ENCODE measurements at regions not wholly inside any gene's neighbourhood (a gene's known extent, or its start where the extent isn't known, plus 50 kb on each side); places are given as distances from the start of the nearest gene placed in this dataset.

DNA sequence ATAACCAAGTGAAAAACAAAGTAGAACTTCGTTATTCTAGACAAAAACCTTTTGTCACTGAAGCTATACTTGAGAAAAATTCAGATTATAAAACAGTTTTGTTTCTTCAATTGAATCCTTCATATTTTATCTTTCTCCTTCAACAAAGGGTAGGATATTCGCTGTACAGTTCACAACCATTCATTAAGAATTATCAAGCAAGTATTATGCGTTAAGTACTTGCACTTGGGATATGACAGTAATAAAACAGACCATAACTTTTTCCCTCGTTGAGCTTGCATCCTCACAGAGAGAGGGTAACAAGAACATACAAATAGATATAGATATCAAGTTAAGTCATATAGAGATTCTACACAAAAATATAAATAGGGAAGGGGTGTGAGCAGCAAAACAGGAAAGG lies 61.2 kb upstream of the MEOX2 start:
- Histone ChIP-seq H4K20me1 (ENCODE audit: insufficient read depth, low read length, poor library complexity, severe bottlenecking) (no peaks in the 10 kb centered on the region), H2AFZ (ENCODE audit: low read length) (no peak overlapping the region), H3K4me3 (ENCODE audit: low read length, poor library complexity, severe bottlenecking) (no peak overlapping the region), H3K36me3 (ENCODE audit: insufficient read depth, low read length) (no peaks in the 10 kb centered on the region), H3K4me1 (ENCODE audit: insufficient read depth, low read length, poor library complexity, severe bottlenecking) (no peaks in the 10 kb centered on the region), H3K9me3 (ENCODE audit: insufficient read depth, low read depth, low read length) (no peaks in the 10 kb centered on the region), H3K4me2 (ENCODE audit: low read depth, low read length, poor library complexity, severe bottlenecking) (no peak overlapping the region), H3K9me2 (replicated peaks; ENCODE audit: low read depth, low read length) (no peaks in the 10 kb centered on the region), H3K9ac (ENCODE audit: low read depth, low read length, poor library complexity, severe bottlenecking) (no peak overlapping the region), H3K27me3 (ENCODE audit: insufficient read depth, low read length, poor library complexity, severe bottlenecking) (no peaks in the 10 kb centered on the region), H3K79me2 (ENCODE audit: insufficient read depth, low read length) (no peaks in the 10 kb centered on the region), H3F3A (ENCODE audit: low read depth) (no peaks in the 10 kb centered on the region)
- TF ChIP-seq, protein P1, sequence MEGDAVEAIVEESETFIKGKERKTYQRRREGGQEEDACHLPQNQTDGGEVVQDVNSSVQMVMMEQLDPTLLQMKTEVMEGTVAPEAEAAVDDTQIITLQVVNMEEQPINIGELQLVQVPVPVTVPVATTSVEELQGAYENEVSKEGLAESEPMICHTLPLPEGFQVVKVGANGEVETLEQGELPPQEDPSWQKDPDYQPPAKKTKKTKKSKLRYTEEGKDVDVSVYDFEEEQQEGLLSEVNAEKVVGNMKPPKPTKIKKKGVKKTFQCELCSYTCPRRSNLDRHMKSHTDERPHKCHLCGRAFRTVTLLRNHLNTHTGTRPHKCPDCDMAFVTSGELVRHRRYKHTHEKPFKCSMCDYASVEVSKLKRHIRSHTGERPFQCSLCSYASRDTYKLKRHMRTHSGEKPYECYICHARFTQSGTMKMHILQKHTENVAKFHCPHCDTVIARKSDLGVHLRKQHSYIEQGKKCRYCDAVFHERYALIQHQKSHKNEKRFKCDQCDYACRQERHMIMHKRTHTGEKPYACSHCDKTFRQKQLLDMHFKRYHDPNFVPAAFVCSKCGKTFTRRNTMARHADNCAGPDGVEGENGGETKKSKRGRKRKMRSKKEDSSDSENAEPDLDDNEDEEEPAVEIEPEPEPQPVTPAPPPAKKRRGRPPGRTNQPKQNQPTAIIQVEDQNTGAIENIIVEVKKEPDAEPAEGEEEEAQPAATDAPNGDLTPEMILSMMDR (conservative IDR thresholded peaks at IDR 0.05; ENCODE audit: low read length): no peak
- TF ChIP-seq EZH2phosphoT487 (IDR thresholded peaks at IDR 0.05; ENCODE audit: borderline replicate concordance): no peak

- Histone ChIP-seq H3K9me2 (replicated peaks; ENCODE audit: low read depth, low read length) (no peaks in the 10 kb centered on the region), H4K20me1 (ENCODE audit: insufficient read depth, low read length, poor library complexity, severe bottlenecking) (no peaks in the 10 kb centered on the region), H3K27me3 (ENCODE audit: insufficient read depth, low read length, poor library complexity, severe bottlenecking) (no peaks in the 10 kb centered on the region), H3K36me3 (ENCODE audit: insufficient read depth, low read length) (no peaks in the 10 kb centered on the region), H2AFZ (ENCODE audit: low read length) (no peak overlapping the region), H3K4me3 (ENCODE audit: low read length, poor library complexity, severe bottlenecking) (no peak overlapping the region), H3F3A (ENCODE audit: low read depth) (no peaks in the 10 kb centered on the region), H3K79me2 (ENCODE audit: insufficient read depth, low read length) (no peaks in the 10 kb centered on the region), H3K9me3 (ENCODE audit: insufficient read depth, low read depth, low read length) (no peaks in the 10 kb centered on the region), H3K9ac (ENCODE audit: low read depth, low read length, poor library complexity, severe bottlenecking) (no peak overlapping the region), H3K4me2 (ENCODE audit: low read depth, low read length, poor library complexity, severe bottlenecking) (no peak overlapping the region), H3K4me1 (ENCODE audit: insufficient read depth, low read length, poor library complexity, severe bottlenecking) (no peaks in the 10 kb centered on the region)
- TF ChIP-seq, protein P1 (conservative IDR thresholded peaks at IDR 0.05; ENCODE audit: low read length): no peak
- TF ChIP-seq EZH2phosphoT487 (IDR thresholded peaks at IDR 0.05; ENCODE audit: borderline replicate concordance): no peak
Observed at GRCh38 chr7:15747301-15747700, 60.8 kb upstream of the MEOX2 start.

DNA sequence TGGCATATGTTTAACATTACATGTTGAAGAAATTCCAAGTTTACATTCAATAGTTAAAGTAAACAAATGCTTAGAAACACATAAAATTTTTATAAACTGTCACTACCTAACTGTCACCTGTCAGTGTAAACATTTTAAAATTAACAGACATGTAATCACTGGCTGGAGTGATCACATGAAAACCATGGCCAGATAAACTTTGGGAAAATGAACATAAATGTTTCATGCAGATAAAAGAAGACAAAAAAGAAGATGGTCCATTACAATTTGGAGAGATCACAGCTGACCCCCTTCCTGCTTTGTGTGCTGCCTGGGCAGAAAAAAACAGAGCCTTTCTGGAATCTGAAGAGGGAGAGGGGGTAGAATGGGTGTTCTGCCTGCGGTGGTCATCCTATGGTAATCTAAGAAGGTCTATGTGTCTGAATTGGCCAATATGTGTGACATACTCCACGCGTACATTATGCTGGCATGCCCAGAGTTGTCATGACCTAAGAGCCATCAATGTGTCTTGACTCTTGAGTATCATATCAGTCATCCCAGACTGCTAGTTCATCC lies 57.5 kb upstream of the MEOX2 start:
- Histone ChIP-seq H3K36me3 (ENCODE audit: insufficient read depth, low read length) (no peaks in the 10 kb centered on the region), H3K27me3 (ENCODE audit: insufficient read depth, low read length, poor library complexity, severe bottlenecking) (no peaks in the 10 kb centered on the region), H2AFZ (ENCODE audit: low read length) (no peak overlapping the region), H3K4me3 (ENCODE audit: low read length, poor library complexity, severe bottlenecking) (no peak overlapping the region), H4K20me1 (ENCODE audit: insufficient read depth, low read length, poor library complexity, severe bottlenecking) (no peaks in the 10 kb centered on the region), H3K9ac (ENCODE audit: low read depth, low read length, poor library complexity, severe bottlenecking) (no peak overlapping the region), H3K9me2 (replicated peaks; ENCODE audit: low read depth, low read length) (no peaks in the 10 kb centered on the region), H3K4me2 (ENCODE audit: low read depth, low read length, poor library complexity, severe bottlenecking) (no peak overlapping the region), H3K79me2 (ENCODE audit: insufficient read depth, low read length) (no peaks in the 10 kb centered on the region), H3F3A (ENCODE audit: low read depth) (no peaks in the 10 kb centered on the region), H3K9me3 (ENCODE audit: insufficient read depth, low read depth, low read length) (no peaks in the 10 kb centered on the region), H3K4me1 (ENCODE audit: insufficient read depth, low read length, poor library complexity, severe bottlenecking) (no peaks in the 10 kb centered on the region)
- TF ChIP-seq, protein P1 (conservative IDR thresholded peaks at IDR 0.05; ENCODE audit: low read length): no peak
- no peak for TF ChIP-seq EZH2phosphoT487 (IDR thresholded peaks at IDR 0.05; ENCODE audit: borderline replicate concordance)
